ENCODE measurements at regions not wholly inside any gene's neighbourhood (a gene's known extent, or its start where the extent isn't known, plus 50 kb on each side); places are given as distances from the start of the nearest gene placed in this dataset.
A peak's percentile ranks its signal among the peaks of the same experiment; 100 is the strongest.

DNA sequence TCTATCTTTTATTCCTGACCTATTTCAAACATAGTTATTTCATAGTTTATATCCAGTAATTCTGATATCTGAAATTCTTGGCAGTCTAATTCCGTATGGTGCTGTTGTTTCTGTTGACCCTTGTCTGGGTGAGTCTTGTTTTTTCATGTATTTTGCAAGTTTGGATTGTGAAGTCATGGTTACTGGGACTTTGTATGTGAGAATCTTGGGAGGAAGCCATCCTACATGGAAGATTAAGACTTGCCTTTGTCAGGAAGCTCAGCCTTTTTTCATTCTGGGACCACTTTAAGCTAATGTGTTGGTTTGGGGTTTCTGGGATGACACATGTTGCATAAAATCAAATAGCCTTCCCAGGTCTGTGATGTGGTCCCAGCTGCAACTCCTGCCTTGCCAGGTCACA lies 191.6 kb upstream of the E2F7 start:
- peak overlapping the region; percentile 33 for H2AFZ ChIP-seq (ENCODE audit: low read length)
- no peak overlapping the region for H3K4me3 ChIP-seq (ENCODE audit: insufficient read depth, low read length)
- H3K4me1 ChIP-seq (ENCODE audit: insufficient read depth, low read length), result no peaks in the 10 kb centered on the region
- H3K36me3 ChIP-seq (ENCODE audit: insufficient read depth, low read length), result no peaks in the 10 kb centered on the region
- H3K27me3 ChIP-seq (ENCODE audit: insufficient read depth, low read length), result no peaks in the 10 kb centered on the region
- H3K79me2 ChIP-seq (ENCODE audit: insufficient read depth, low read length), result no peaks in the 10 kb centered on the region
- no peaks in the 10 kb centered on the region for H4K20me1 ChIP-seq (ENCODE audit: insufficient read depth, low read length)
- H3K4me2 ChIP-seq (ENCODE audit: insufficient read depth, low read length), result no peak overlapping the region
- no peak for DNase-seq (ENCODE audit: insufficient read length, low spot score, missing footprints)
- H3K9me3 ChIP-seq (ENCODE audit: low read depth, low read length), result no peaks in the 10 kb centered on the region
- TF ChIP-seq, protein P1, sequence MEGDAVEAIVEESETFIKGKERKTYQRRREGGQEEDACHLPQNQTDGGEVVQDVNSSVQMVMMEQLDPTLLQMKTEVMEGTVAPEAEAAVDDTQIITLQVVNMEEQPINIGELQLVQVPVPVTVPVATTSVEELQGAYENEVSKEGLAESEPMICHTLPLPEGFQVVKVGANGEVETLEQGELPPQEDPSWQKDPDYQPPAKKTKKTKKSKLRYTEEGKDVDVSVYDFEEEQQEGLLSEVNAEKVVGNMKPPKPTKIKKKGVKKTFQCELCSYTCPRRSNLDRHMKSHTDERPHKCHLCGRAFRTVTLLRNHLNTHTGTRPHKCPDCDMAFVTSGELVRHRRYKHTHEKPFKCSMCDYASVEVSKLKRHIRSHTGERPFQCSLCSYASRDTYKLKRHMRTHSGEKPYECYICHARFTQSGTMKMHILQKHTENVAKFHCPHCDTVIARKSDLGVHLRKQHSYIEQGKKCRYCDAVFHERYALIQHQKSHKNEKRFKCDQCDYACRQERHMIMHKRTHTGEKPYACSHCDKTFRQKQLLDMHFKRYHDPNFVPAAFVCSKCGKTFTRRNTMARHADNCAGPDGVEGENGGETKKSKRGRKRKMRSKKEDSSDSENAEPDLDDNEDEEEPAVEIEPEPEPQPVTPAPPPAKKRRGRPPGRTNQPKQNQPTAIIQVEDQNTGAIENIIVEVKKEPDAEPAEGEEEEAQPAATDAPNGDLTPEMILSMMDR (IDR thresholded peaks at IDR 0.05; ENCODE audit: extremely low read depth, low read depth, low read length), result no peak
- H3K27ac ChIP-seq (ENCODE audit: low read depth, low read length), result no peak overlapping the region

DNA sequence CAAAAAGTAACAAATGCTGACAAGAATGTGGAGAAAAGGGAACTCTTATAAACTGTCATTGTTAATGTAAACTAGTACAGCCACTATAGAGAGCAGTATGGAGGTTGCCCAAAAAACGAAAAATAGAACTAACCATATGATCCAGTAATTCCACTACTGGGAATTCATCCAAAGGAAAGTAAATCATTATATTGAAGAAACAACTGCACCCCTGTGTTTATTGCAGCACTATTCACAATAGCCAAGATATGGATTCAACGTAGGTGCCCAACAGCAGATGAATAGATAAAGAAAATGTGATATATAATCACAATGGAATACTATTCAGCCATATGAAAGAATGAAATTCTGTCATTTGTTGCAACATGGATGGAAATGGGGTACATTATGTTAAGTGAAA lies 188.0 kb upstream of the E2F7 start:
- Histone ChIP-seq H3K79me2 (ENCODE audit: insufficient read depth, low read length) (no peaks in the 10 kb centered on the region), H3K27me3 (ENCODE audit: insufficient read depth, low read length) (no peaks in the 10 kb centered on the region), H4K20me1 (ENCODE audit: insufficient read depth, low read length) (no peaks in the 10 kb centered on the region), H3K4me1 (ENCODE audit: insufficient read depth, low read length) (no peaks in the 10 kb centered on the region), H3K9me3 (ENCODE audit: low read depth, low read length) (no peaks in the 10 kb centered on the region), H3K4me3 (ENCODE audit: insufficient read depth, low read length) (no peak overlapping the region), H3K36me3 (ENCODE audit: insufficient read depth, low read length) (no peaks in the 10 kb centered on the region), H3K27ac (ENCODE audit: low read depth, low read length) (no peak overlapping the region), H3K4me2 (ENCODE audit: insufficient read depth, low read length) (no peak overlapping the region), H2AFZ (ENCODE audit: low read length) (no peak overlapping the region)
- no peak for DNase-seq (ENCODE audit: insufficient read length, low spot score, missing footprints)
- TF ChIP-seq, protein P1 (IDR thresholded peaks at IDR 0.05; ENCODE audit: extremely low read depth, low read depth, low read length), result no peak

DNA sequence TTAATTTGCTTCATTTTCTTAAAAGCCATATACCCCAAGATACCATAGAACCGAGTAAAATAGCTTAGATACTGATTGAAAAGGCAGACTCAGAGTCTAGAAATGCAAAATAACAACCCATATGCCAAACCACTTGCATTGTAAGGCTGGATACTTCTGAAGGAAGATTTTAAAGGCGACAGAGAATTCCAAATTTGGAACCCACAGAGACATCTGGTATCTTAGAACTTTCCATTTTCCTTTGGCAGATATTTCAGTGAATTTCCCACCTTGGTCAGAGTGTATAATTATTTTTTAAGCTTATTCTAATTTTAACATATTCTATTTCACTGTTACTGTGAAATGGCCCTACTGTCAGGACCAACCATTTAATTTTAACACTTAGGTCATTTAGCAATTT lies 186.4 kb upstream of the E2F7 start:
- Histone ChIP-seq H3K4me2 (ENCODE audit: insufficient read depth, low read length) (no peak overlapping the region), H3K36me3 (ENCODE audit: insufficient read depth, low read length) (no peaks in the 10 kb centered on the region), H3K27me3 (ENCODE audit: insufficient read depth, low read length) (no peaks in the 10 kb centered on the region), H3K79me2 (ENCODE audit: insufficient read depth, low read length) (no peaks in the 10 kb centered on the region), H3K4me3 (ENCODE audit: insufficient read depth, low read length) (no peak overlapping the region), H3K27ac (ENCODE audit: low read depth, low read length) (no peak overlapping the region), H3K9me3 (ENCODE audit: low read depth, low read length) (no peaks in the 10 kb centered on the region), H2AFZ (ENCODE audit: low read length) (no peak overlapping the region), H4K20me1 (ENCODE audit: insufficient read depth, low read length) (no peaks in the 10 kb centered on the region), H3K4me1 (ENCODE audit: insufficient read depth, low read length) (no peaks in the 10 kb centered on the region)
- no peak for DNase-seq (ENCODE audit: insufficient read length, low spot score, missing footprints)
- TF ChIP-seq, protein P1 (IDR thresholded peaks at IDR 0.05; ENCODE audit: extremely low read depth, low read depth, low read length), result no peak

DNA sequence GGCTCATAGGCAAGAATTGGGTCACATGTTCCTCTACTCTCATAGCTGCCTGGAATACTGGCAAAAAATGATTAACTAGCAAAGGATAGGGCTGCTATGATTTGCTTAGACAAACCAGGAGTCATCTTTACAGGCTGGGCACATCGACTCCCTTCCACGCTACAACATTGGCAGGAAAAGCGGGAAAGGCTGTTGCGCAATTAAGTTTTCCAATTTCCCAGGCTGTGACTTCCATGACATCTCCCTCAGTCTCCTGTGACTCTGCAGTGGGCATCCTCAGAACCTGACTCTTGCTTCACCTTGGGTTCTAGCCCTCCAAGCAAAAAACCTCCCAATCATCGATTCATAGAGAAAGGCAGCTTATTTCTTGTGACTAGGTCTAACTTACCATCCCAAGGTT lies 184.5 kb upstream of the E2F7 start:
- Histone ChIP-seq H2AFZ (ENCODE audit: low read length) (no peak overlapping the region), H4K20me1 (ENCODE audit: insufficient read depth, low read length) (no peaks in the 10 kb centered on the region), H3K27me3 (ENCODE audit: insufficient read depth, low read length) (no peaks in the 10 kb centered on the region), H3K9me3 (ENCODE audit: low read depth, low read length) (no peaks in the 10 kb centered on the region), H3K36me3 (ENCODE audit: insufficient read depth, low read length) (no peaks in the 10 kb centered on the region), H3K27ac (ENCODE audit: low read depth, low read length) (no peak overlapping the region), H3K4me1 (ENCODE audit: insufficient read depth, low read length) (no peaks in the 10 kb centered on the region), H3K79me2 (ENCODE audit: insufficient read depth, low read length) (no peaks in the 10 kb centered on the region), H3K4me3 (ENCODE audit: insufficient read depth, low read length) (no peak overlapping the region), H3K4me2 (ENCODE audit: insufficient read depth, low read length) (no peak overlapping the region)
- TF ChIP-seq, protein P1 (IDR thresholded peaks at IDR 0.05; ENCODE audit: extremely low read depth, low read depth, low read length), result no peak
- DNase-seq (ENCODE audit: insufficient read length, low spot score, missing footprints), result no peak

Measured in osteoblast (primary cell).